Naive thymus-derived CD4-positive, alpha-beta T cell (primary cell): ENCODE measurements at regions not wholly inside any gene's neighbourhood (a gene's known extent, or its start where the extent isn't known, plus 50 kb on each side); places are given as distances from the start of the nearest gene placed in this dataset.
A peak's percentile ranks its signal among the peaks of the same experiment; 100 is the strongest.
"Not testable (repeated sequence)": the region's sequence is repeated elsewhere in the genome, so short reads cannot be mapped to it uniquely, and the experiment has no call there.

Source experiments
- ATAC-seq: fragments of 150-1000 bp; cut with Tn5 transposase; 2 replicates; pipeline ENCODE4 v1.10.0; 2021; ENCODE audit warnings: mild to moderate bottlenecking, moderate library complexity
- CTCF ChIA-PET: fragments of 350-600 bp; sonication (Branson Sonifier 250); formaldehyde crosslinking; loops from one replicate; lab custom pipeline; 2021; ENCODE audit warnings: antibody characterized with exemption; lab: Charles Lee
- POLR2A ChIA-PET: fragments of 350-600 bp; sonication (Branson Sonifier 250); formaldehyde crosslinking; loops from one replicate; lab custom pipeline; 2021; ENCODE audit warnings: antibody characterized with exemption, inconsistent platforms; lab: Charles Lee
- DNase-seq, 9 donors: peaks; one replicate each; pipeline versions ENCODE4 v3.0.0 to v3.0.0-alpha.2; 2020 to 2022; ENCODE audit warnings: mixed read lengths in 1 of 9
- H3K27ac ChIP-seq: one replicate; pipeline ENCODE4 v1.7.0; 2013; ENCODE audit warnings: mild to moderate bottlenecking, low read depth, low read length, moderate library complexity
- H3K27me3 ChIP-seq, 2 donors: one replicate each; pipeline ENCODE4 v1.7.0; 2013; ENCODE audit warnings: low read length in 2 of 2, mild to moderate bottlenecking in 2 of 2, moderate library complexity in 2 of 2; ENCODE audit not compliant: control insufficient read depth in 2 of 2, insufficient read depth in 2 of 2
- H3K36me3 ChIP-seq, 3 experiments: 1 replicate in 2 of 3; 2 replicates in 1 of 3; pipeline ENCODE4 v1.7.0; 2013; ENCODE audit warnings: low read length in 3 of 3, mild to moderate bottlenecking in 3 of 3, moderate library complexity in 1 of 3; ENCODE audit not compliant: insufficient read depth in 3 of 3, control insufficient read depth in 2 of 3
- H3K4me1 ChIP-seq, 2 donors: one replicate each; pipeline ENCODE4 v1.7.0; 2013; ENCODE audit warnings: low read length in 2 of 2, mild to moderate bottlenecking in 2 of 2, moderate library complexity in 1 of 2; ENCODE audit not compliant: control insufficient read depth in 2 of 2, insufficient read depth in 2 of 2
- H3K4me3 ChIP-seq: 2 replicates; pipeline ENCODE4 v1.7.0; 2013; ENCODE audit warnings: mild to moderate bottlenecking, low read length
- H3K9me3 ChIP-seq, 3 experiments: 1 replicate in 2 of 3; 2 replicates in 1 of 3; pipeline ENCODE4 v1.7.0; 2013; ENCODE audit warnings: low read length in 3 of 3; ENCODE audit not compliant: control insufficient read depth in 2 of 3
- H3K27ac Mint-ChIP-seq, 9 donors: one replicate each; pipeline ENCODE4 v1.8.0; 2020 to 2022; ENCODE audit warnings: mixed read lengths in 9 of 9, mild to moderate bottlenecking in 8 of 9, moderate library complexity in 5 of 9, inconsistent platforms in 2 of 9
- H3K27me3 Mint-ChIP-seq, 5 donors: one replicate each; pipeline ENCODE4 v1.8.0; 2021 to 2022; ENCODE audit warnings: mixed read lengths in 5 of 5, mild to moderate bottlenecking in 1 of 5
- H3K36me3 Mint-ChIP-seq, 5 donors: one replicate each; pipeline ENCODE4 v1.8.0; 2020 to 2022; ENCODE audit warnings: mixed read lengths in 5 of 5, mild to moderate bottlenecking in 3 of 5, inconsistent platforms in 1 of 5
- H3K4me1 Mint-ChIP-seq, 7 donors: one replicate each; pipeline ENCODE4 v1.8.0; 2020 to 2022; ENCODE audit warnings: mixed read lengths in 7 of 7, mild to moderate bottlenecking in 3 of 7, inconsistent platforms in 1 of 7
- H3K4me3 Mint-ChIP-seq, 10 donors: one replicate each; pipeline ENCODE4 v1.8.0; 2020 to 2022; ENCODE audit warnings: mild to moderate bottlenecking in 10 of 10, mixed read lengths in 10 of 10, moderate library complexity in 6 of 10, inconsistent platforms in 2 of 10
- H3K9me3 Mint-ChIP-seq, 11 donors: one replicate each; pipeline ENCODE4 v1.8.0; 2020 to 2022; ENCODE audit warnings: mixed read lengths in 11 of 11, mild to moderate bottlenecking in 4 of 11, inconsistent platforms in 1 of 11, moderate library complexity in 1 of 11
- intact Hi-C, 2 donors: fragments of 100-400 bp; cut with micrococcal nuclease; formaldehyde crosslinking; loops; one replicate each; pipeline ENCODE4 v1.15.1; 2023

GRCh38 chr11:44434191-44434590 is 124.3 kb upstream of the ALX4 start:
- Mint-ChIP-seq H3K4me1 (no peaks in the 10 kb centered on the region), H3K4me3 (no peak overlapping the region), H3K27me3 (peaks cover 15 to 63% (median 25%) of the 10 kb centered on the region in 5 donors)

GRCh38 chr11:44437122-44437521 is 127.2 kb upstream of the ALX4 start:
- ATAC-seq (no peak), DNase-seq (no peak)
- Histone ChIP-seq H3K36me3 (no peaks in the 10 kb centered on the region), H3K27ac (no peak overlapping the region), H3K9me3 (no peaks in the 10 kb centered on the region), H3K4me3 (no peak overlapping the region), H3K4me1 (no peaks in the 10 kb centered on the region), H3K27me3 (no peaks in the 10 kb centered on the region)
- intact Hi-C loops = no loop called here
- H3K36me3 Mint-ChIP-seq = peaks cover 0 to 8% (median 0%) of the 10 kb centered on the region in 5 donors
- H3K4me3 Mint-ChIP-seq = no peak overlapping the region
- H3K27me3 Mint-ChIP-seq = peaks cover 27 to 68% (median 33%) of the 10 kb centered on the region in 5 donors
- ChIA-PET POLR2A (no interaction called here), CTCF (no interaction called here)
- H3K9me3 Mint-ChIP-seq = peaks cover 0 to 40% (median 11%) of the 10 kb centered on the region in 11 donors
- H3K27ac Mint-ChIP-seq = no peak overlapping the region
- H3K4me1 Mint-ChIP-seq = no peaks in the 10 kb centered on the region

More at GRCh38 chr11:44434191-44434590, 124.3 kb upstream of the ALX4 start:
- Histone ChIP-seq H3K4me3 (no peak overlapping the region), H3K27ac (no peak overlapping the region), H3K27me3 (no peaks in the 10 kb centered on the region), H3K36me3 (no peaks in the 10 kb centered on the region), H3K9me3 (no peaks in the 10 kb centered on the region), H3K4me1 (no peaks in the 10 kb centered on the region)
- CTCF ChIA-PET = no interaction called here
- Mint-ChIP-seq H3K27ac (no peak overlapping the region), H3K9me3 (peaks cover 0 to 16% (median under 1%) of the 10 kb centered on the region in 11 donors), H3K36me3 (peaks cover 0 to 4% (median 0%) of the 10 kb centered on the region in 5 donors)
- DNase-seq = no peak
- intact Hi-C loops = no loop called here
- no peak for ATAC-seq
- POLR2A ChIA-PET = no interaction called here

- Mint-ChIP-seq H3K27me3 (peaks cover 16 to 42% (median 30%) of the 10 kb centered on the region in 5 donors), H3K9me3 (peaks cover 0 to 38% (median 12%) of the 10 kb centered on the region in 11 donors)
- ATAC-seq, H3K4me3 Mint-ChIP-seq, H3K9me3 ChIP-seq, POLR2A ChIA-PET, H3K27me3 ChIP-seq, H3K27ac Mint-ChIP-seq, DNase-seq, H3K4me1 ChIP-seq, H3K27ac ChIP-seq, intact Hi-C loops, H3K36me3 Mint-ChIP-seq, CTCF ChIA-PET, H3K4me3 ChIP-seq, H3K4me1 Mint-ChIP-seq, H3K36me3 ChIP-seq: not testable (repeated sequence)
Measured at GRCh38 chr11:44442893-44443673, 122.4 kb upstream of the CD82 start.

GRCh38 chr11:44443836-44444769 is 121.4 kb upstream of the CD82 start:
- H3K27me3 Mint-ChIP-seq = peaks cover 12 to 35% (median 23%) of the 10 kb centered on the region in 5 donors
- no peaks in the 10 kb centered on the region for H3K4me1 Mint-ChIP-seq
- H3K4me3 Mint-ChIP-seq = no peak overlapping the region
- no peaks in the 10 kb centered on the region for H3K9me3 ChIP-seq
- no peaks in the 10 kb centered on the region for H3K36me3 ChIP-seq
- DNase-seq (no peak), ATAC-seq (no peak)
- POLR2A ChIA-PET = no interaction called here
- H3K9me3 Mint-ChIP-seq = peaks cover 0 to 38% (median 12%) of the 10 kb centered on the region in 11 donors
- no peak overlapping the region for H3K4me3 ChIP-seq
- intact Hi-C loops = no loop called here
- H3K27ac ChIP-seq = no peak overlapping the region
- no peaks in the 10 kb centered on the region for H3K27me3 ChIP-seq
- no peak overlapping the region for H3K27ac Mint-ChIP-seq
- H3K36me3 Mint-ChIP-seq = peaks cover 0 to 4% (median 0%) of the 10 kb centered on the region in 5 donors
- CTCF ChIA-PET = no interaction called here
- no peaks in the 10 kb centered on the region for H3K4me1 ChIP-seq

GRCh38 chr11:44444770-44445321 is 120.6 kb upstream of the CD82 start:
- Mint-ChIP-seq H3K4me1 (no peaks in the 10 kb centered on the region), H3K27me3 (peaks cover 10 to 35% (median 17%) of the 10 kb centered on the region in 5 donors), H3K36me3 (peaks cover 0 to 4% (median 0%) of the 10 kb centered on the region in 5 donors), H3K4me3 (no peak overlapping the region), H3K9me3 (peaks cover 0 to 36% (median 6%) of the 10 kb centered on the region in 11 donors), H3K27ac (no peak overlapping the region)
- Histone ChIP-seq H3K27me3 (no peaks in the 10 kb centered on the region), H3K4me3 (no peak overlapping the region), H3K9me3 (no peaks in the 10 kb centered on the region), H3K4me1 (no peaks in the 10 kb centered on the region), H3K36me3 (no peaks in the 10 kb centered on the region), H3K27ac (no peak overlapping the region)
- DNase-seq (no peak), ATAC-seq (no peak)
- ChIA-PET POLR2A (no interaction called here), CTCF (no interaction called here)
- intact Hi-C loops = no loop called here

- no peak overlapping the region for H3K4me3 ChIP-seq
Measured at GRCh38 chr11:44445500-44446365, 119.7 kb upstream of the CD82 start.

More at GRCh38 chr11:44445500-44446365, 119.7 kb upstream of the CD82 start:
- no peak for ATAC-seq
- DNase-seq = no peak
- CTCF ChIA-PET = no interaction called here
- Mint-ChIP-seq H3K4me1 (no peaks in the 10 kb centered on the region), H3K27ac (peak overlapping the region in 1 of 9 donors; percentile 28), H3K9me3 (peaks cover 0 to 28% (median 4%) of the 10 kb centered on the region in 11 donors), H3K4me3 (no peak overlapping the region), H3K27me3 (peaks cover 3 to 29% (median 12%) of the 10 kb centered on the region in 5 donors), H3K36me3 (no peaks in the 10 kb centered on the region)
- Histone ChIP-seq H3K9me3 (no peaks in the 10 kb centered on the region), H3K36me3 (no peaks in the 10 kb centered on the region), H3K27me3 (no peaks in the 10 kb centered on the region), H3K27ac (no peak overlapping the region), H3K4me1 (no peaks in the 10 kb centered on the region)
- intact Hi-C loops = no loop called here
- POLR2A ChIA-PET = no interaction called here
